ENCODE measurements at regions not wholly inside any gene's neighbourhood (a gene's known extent, or its start where the extent isn't known, plus 50 kb on each side); places are given as distances from the start of the nearest gene placed in this dataset.

DNA sequence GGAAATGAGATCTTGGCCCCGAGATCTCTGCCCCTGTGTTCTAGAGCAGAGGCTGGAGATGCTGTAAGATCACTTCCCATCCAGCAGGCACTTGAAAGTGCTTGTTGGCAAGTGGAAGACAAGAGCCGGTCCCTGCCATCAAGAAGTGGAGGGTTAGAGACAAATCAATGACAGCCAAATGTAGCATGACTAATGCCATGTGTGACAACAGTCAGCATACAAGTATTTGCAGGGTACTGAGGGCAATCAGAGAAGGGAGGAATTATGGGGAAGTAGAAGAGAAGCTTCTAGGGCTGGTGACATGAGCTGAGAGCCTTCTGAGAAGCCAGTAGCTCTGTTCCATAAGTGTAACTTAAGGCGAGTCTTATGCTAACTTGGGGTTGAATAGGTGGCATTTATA, 58.6 kb downstream of the TMEM17 start:
- no peak overlapping the region for H3K4me3 Mint-ChIP-seq (ENCODE audit: unreplicated experiment)
- no peak overlapping the region for H3K27ac Mint-ChIP-seq (ENCODE audit: low read depth, unreplicated experiment)
- peaks cover 5% of the 10 kb centered on the region for H3K4me1 Mint-ChIP-seq (ENCODE audit: insufficient read depth, unreplicated experiment)
- H3K9me3 Mint-ChIP-seq (ENCODE audit: unreplicated experiment), result no peaks in the 10 kb centered on the region
- no TSS peak for BruUV-seq (replicated peaks)
- H3K36me3 Mint-ChIP-seq (ENCODE audit: insufficient read depth, unreplicated experiment), result no peaks in the 10 kb centered on the region
- H3K27me3 Mint-ChIP-seq (ENCODE audit: insufficient read depth, unreplicated experiment), result no peaks in the 10 kb centered on the region
- ChIA-PET POLR2A (no interaction called here), CTCF (interaction anchor here (1.3 to 1.9 kb wide), 2 partner anchors 9 to 328 kb away, joined by 4 to 15 read pairs; no protein-coding TSS in a partner anchor)
- TF ChIP-seq, protein P1, sequence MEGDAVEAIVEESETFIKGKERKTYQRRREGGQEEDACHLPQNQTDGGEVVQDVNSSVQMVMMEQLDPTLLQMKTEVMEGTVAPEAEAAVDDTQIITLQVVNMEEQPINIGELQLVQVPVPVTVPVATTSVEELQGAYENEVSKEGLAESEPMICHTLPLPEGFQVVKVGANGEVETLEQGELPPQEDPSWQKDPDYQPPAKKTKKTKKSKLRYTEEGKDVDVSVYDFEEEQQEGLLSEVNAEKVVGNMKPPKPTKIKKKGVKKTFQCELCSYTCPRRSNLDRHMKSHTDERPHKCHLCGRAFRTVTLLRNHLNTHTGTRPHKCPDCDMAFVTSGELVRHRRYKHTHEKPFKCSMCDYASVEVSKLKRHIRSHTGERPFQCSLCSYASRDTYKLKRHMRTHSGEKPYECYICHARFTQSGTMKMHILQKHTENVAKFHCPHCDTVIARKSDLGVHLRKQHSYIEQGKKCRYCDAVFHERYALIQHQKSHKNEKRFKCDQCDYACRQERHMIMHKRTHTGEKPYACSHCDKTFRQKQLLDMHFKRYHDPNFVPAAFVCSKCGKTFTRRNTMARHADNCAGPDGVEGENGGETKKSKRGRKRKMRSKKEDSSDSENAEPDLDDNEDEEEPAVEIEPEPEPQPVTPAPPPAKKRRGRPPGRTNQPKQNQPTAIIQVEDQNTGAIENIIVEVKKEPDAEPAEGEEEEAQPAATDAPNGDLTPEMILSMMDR (IDR thresholded peaks at IDR 0.05; ENCODE audit: unreplicated experiment), result no peak
- intact Hi-C loops (cut with micrococcal nuclease), result no loop called here
- no peak for DNase-seq (ENCODE audit: unreplicated experiment)

DNA sequence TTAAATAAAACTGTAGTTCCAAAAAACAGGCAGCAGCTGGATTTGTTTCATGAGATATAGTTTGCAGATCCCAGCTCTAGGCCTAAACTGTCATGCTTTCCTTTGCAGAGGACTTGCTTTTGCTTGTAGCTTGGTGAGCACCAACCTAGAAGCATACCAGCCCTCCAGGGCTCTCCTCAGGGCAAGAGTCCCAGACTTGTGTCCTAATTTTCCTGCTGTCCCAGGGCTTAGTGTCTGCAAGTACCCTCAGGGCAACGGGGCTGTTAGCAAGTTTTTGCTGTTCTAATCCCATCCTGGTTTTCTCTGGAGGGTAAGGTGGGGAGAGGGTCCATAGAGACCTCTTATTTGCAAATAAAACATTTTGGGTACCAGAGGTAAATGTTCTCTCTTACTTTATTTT, 59.5 kb downstream of the TMEM17 start:
- no TSS peak for BruUV-seq (replicated peaks)
- Mint-ChIP-seq H3K9me3 (ENCODE audit: unreplicated experiment) (no peaks in the 10 kb centered on the region), H3K4me3 (ENCODE audit: unreplicated experiment) (no peak overlapping the region), H3K27me3 (ENCODE audit: insufficient read depth, unreplicated experiment) (no peaks in the 10 kb centered on the region), H3K36me3 (ENCODE audit: insufficient read depth, unreplicated experiment) (no peaks in the 10 kb centered on the region), H3K27ac (ENCODE audit: low read depth, unreplicated experiment) (no peak overlapping the region), H3K4me1 (ENCODE audit: insufficient read depth, unreplicated experiment) (peaks cover 5% of the 10 kb centered on the region)
- TF ChIP-seq, protein P1 (IDR thresholded peaks at IDR 0.05; ENCODE audit: unreplicated experiment), result no peak
- DNase-seq (ENCODE audit: unreplicated experiment), result no peak
- intact Hi-C loops (cut with micrococcal nuclease), result no loop called here
- ChIA-PET CTCF (interaction anchor here (0.5 to 1.3 kb wide), 2 partner anchors 10 to 329 kb away, joined by 4 read pairs; no protein-coding TSS in a partner anchor), POLR2A (no interaction called here)

DNA sequence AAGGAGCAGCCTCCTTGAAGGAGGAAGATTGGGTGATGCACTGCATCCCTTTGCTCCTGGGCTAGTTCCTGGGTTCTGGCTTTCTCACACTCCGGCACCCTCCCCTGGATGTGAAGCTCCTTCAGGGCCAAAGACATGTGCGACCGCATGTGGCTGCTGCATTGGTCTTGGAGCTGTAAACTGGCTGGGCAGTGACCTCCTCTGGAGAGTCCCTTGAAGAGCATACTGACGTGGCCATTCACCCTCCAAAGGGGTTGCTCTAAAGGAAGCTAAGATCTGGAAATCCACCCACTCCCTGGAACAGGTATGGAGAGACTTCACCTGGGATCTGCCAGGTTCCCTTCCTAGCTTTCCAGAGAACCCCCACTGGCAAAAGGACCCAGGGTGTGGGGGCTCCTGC, 62.1 kb downstream of the TMEM17 start:
- Mint-ChIP-seq H3K4me3 (ENCODE audit: unreplicated experiment) (no peak overlapping the region), H3K4me1 (ENCODE audit: insufficient read depth, unreplicated experiment) (peaks cover 5% of the 10 kb centered on the region), H3K27me3 (ENCODE audit: insufficient read depth, unreplicated experiment) (no peaks in the 10 kb centered on the region), H3K27ac (ENCODE audit: low read depth, unreplicated experiment) (no peak overlapping the region), H3K9me3 (ENCODE audit: unreplicated experiment) (no peaks in the 10 kb centered on the region), H3K36me3 (ENCODE audit: insufficient read depth, unreplicated experiment) (no peaks in the 10 kb centered on the region)
- intact Hi-C loops (cut with micrococcal nuclease), result no loop called here
- no TSS peak for BruUV-seq (replicated peaks)
- CTCF ChIA-PET, result interaction anchor here (0.6 to 2.8 kb wide), 5 partner anchors 11 to 449 kb away, joined by 3 to 19 read pairs (median 4); no protein-coding TSS in a partner anchor
- TF ChIP-seq, protein P1 (IDR thresholded peaks at IDR 0.05; ENCODE audit: unreplicated experiment), result no peak
- POLR2A ChIA-PET, result interaction anchor here (0.7 kb wide), 1 partner anchor 10 kb away, joined by 5 read pairs; no protein-coding TSS in a partner anchor
- no peak for DNase-seq (ENCODE audit: unreplicated experiment)

DNA sequence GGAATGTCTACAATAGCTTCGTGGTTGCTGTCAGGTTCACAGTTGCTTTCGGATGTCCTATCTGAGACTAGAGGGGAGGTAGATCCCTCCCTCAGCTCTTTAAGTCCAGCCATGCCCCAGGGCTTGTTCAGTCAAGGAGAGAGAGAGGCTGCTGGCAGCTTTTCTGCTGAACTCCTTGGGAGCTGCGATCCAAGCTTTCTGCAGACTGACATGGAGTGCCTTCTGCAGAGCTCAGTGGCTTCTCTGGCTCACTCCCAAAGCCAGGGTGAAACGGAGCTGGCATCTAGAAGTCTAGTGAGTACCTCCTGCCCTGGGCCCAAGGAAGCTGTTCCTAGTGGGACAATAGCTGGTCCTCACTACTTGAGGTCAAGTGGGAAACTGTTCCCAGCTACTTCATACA, 62.5 kb downstream of the TMEM17 start:
- BruUV-seq (replicated peaks), result no TSS peak
- DNase-seq (ENCODE audit: unreplicated experiment), result no peak
- no peak overlapping the region for H3K27ac Mint-ChIP-seq (ENCODE audit: low read depth, unreplicated experiment)
- peaks cover 5% of the 10 kb centered on the region for H3K4me1 Mint-ChIP-seq (ENCODE audit: insufficient read depth, unreplicated experiment)
- H3K9me3 Mint-ChIP-seq (ENCODE audit: unreplicated experiment), result no peaks in the 10 kb centered on the region
- H3K27me3 Mint-ChIP-seq (ENCODE audit: insufficient read depth, unreplicated experiment), result no peaks in the 10 kb centered on the region
- no peak overlapping the region for H3K4me3 Mint-ChIP-seq (ENCODE audit: unreplicated experiment)
- intact Hi-C loops (cut with micrococcal nuclease), result no loop called here
- POLR2A ChIA-PET, result no interaction called here
- H3K36me3 Mint-ChIP-seq (ENCODE audit: insufficient read depth, unreplicated experiment), result no peaks in the 10 kb centered on the region
- CTCF ChIA-PET, result interaction anchor here (0.6 to 2.8 kb wide), 5 partner anchors 10 to 449 kb away, joined by 3 to 19 read pairs (median 4); no protein-coding TSS in a partner anchor
- TF ChIP-seq, protein P1 (IDR thresholded peaks at IDR 0.05; ENCODE audit: unreplicated experiment), result no peak

Measured in MCF 10A (cell line).